HG03469 (cell line): ENCODE measurements at regions not wholly inside any gene's neighbourhood (a gene's known extent, or its start where the extent isn't known, plus 50 kb on each side); places are given as distances from the start of the nearest gene placed in this dataset.

Source experiments
- ATAC-seq: cut with Tn5 transposase; IDR thresholded peaks from one replicate; pipeline ENCODE4 v1.9.1; 2021; ENCODE audit warnings: mild to moderate bottlenecking, moderate library complexity, moderate number of reproducible peaks; ENCODE audit not compliant: unreplicated experiment

DNA sequence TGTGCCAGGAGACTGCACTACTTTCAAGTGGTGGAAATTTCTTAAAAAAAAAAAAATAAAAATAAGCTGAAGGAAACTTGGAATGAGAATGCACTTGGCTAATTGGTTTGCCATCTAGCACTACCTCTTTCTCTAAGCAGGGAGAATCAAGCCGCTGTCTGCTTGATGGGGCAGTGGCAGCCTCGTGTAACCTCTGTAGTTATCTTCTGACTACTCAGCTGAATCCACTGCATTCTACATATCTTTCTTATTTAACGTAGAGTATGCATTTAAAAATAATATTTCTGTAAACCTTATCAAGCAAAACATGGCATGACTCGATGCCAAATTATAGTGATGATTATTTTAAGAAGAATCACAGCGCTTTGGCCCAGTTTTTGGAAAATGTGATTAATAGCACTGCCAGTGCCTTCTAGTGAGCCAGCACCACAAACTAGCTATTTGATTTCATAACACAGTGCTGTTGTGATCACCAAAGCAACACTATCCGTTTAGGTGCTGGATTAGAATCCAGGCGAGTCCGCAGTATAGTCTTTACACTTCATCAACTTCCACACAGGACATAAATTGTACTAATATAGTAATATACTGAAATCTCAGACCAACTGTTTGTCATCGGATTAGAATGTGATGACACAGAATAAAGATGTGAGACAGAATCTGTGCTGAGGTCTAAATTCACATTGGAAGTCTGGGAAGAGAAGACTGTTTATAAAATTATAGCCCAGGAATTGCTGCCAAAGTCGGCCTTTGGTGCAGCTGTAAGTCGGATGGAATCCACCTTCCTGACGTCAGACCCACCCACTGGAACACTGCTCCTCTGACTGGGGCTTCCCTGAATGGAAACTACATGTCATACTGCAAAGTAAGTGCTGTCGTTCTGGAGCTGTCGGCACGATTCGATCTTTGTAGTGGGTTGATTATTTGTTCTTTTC, 136.5 kb upstream of the ETAA1 start:
- ATAC-seq = no peak

DNA sequence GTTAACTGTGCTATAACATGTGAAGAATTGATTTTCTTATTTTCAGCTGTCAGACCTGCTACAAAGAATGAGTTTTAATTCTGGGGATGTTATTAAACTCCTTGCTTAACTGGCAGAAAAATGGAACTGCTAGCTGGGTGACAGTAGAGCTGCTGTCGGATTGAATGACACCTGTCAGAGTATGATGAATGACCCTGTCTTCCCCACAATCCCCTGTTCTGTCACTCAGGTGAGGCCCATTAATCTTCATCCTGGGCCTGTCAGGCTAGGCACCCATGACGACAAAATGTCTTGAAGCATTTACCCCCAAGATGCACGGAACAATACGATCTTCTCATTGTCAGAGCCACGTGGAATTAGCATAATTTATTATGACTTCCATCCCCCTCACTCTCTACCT, 129.9 kb upstream of the ETAA1 start:
- ATAC-seq = no peak

DNA sequence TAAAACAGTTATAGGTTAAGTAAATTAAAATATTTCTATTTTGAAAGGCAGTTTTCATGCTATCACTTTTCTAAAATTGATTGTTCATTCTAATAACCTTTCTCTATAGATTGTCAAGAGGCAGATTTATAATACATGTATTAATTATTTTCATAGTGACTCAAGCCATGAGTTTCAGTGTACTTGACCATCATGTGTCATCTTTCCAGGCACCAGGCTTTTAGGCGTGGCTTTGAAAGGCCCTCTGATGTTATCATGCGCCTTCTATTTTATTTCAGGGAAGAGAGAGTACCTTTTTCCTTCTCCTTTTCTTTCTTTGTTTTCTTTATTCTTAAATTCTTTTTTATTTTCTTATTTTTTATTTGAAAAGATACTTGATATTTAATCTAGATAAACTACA, 128.3 kb upstream of the ETAA1 start:
- ATAC-seq = no peak

DNA sequence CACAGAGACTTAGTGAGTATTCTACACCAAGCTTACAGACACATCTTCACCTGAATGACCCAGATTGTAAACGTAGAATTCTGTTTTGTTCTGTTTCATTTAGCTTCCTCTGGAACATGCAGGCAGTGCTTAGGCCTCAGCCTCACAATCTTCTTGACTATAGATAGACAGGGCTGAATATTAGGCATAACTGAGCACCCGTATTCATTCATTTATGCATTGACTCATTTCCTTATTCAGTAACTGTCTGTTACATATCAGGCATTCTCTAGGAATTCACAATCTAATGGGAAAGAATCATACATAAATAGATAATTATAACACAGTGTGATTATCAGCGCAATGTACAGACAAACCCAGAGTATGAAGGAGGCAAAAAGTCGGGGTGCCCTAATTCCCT, 124.9 kb upstream of the ETAA1 start:
- ATAC-seq = no peak

DNA sequence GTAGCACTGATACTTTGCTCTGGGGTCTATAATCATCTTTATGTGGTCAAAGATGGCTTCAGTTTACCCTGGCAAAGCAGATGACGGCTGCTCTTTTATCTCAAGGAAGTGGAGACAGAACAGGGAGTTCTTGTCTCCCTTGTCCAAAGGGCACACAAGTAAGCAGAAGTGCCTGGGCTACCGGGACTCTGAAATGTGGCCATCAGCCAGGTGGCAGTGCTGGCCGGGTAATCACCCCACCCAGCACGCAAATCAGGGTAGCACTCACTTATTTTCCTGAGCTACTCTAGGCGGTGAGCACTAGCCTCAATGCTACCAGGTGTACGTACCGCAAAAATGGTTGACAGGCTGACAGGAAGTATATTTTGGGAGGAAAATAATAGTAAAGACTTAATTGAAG, 119.7 kb upstream of the ETAA1 start:
- no peak for ATAC-seq

DNA sequence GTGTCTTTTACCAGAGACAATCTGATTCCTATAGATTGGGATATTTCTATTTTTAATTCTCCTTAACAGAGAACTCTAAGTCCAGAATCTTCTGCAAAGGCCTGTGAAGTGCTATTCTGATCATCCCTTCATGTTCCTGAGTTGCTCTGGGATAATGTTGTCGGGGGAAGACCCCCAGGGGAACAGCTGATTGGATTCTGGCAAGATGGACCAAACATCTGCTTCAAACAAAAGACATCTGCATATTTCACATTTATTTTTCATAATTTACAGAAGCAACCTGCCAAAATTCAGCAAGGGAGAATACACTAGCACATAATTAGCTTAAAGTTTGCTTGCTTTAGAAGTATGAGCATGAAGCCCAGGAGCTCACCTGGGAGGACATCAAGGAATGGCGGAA, 116.0 kb upstream of the ETAA1 start:
- ATAC-seq = no peak

DNA sequence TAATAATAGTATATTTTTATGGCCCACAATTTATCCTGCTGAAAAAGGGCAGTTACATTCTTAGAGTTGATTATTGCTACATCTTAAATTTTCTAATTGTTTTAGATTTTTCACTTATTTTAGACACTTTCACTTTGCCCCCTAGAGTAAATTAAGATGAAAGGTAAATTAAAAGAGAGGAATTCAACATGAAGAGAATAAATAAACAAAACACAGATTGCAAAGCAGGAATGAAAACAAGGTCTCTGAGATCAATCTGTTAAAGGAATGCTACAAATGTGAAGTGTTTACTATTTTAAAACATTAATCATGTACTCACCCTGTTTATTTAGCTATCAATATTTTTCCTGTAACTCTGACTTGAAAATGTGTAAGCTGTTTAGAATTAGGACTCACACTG, 113.5 kb upstream of the ETAA1 start:
- no peak for ATAC-seq

DNA sequence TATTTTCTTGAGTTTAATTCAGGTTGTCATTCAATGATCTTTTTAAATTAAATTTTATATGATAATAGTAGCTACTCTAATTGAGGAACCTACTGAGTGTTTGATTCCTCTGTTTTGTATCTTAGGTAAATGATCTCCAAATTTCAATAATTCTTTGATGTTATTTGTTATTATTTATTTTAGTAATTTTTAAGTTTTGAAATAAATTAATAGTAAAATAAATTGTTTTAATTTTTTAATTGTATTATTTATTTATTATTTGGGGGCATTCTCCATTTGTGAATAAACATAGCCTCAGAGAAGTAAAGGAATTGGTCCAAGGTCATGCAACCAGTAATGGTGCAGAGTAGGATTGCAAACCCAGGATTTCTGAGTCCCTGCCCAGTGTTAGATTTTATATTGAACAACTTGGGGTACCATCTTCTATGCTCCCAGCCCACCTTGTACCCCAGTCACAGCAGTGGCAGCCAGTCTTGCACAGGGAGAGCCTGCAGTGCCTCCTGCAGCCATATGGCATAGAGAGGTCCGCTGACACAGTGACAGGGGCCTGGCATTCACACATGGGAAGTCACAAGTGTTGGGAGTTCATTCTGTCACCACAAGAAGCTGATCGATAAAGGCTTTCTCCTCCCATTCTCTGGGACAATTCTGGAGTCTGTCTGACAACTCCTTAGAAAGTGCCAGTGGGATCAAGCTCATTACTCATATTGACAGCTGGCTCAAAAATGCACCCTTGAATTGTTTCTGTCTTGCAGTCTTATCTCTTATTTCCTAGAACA, 110.0 kb upstream of the ETAA1 start:
- no peak for ATAC-seq

DNA sequence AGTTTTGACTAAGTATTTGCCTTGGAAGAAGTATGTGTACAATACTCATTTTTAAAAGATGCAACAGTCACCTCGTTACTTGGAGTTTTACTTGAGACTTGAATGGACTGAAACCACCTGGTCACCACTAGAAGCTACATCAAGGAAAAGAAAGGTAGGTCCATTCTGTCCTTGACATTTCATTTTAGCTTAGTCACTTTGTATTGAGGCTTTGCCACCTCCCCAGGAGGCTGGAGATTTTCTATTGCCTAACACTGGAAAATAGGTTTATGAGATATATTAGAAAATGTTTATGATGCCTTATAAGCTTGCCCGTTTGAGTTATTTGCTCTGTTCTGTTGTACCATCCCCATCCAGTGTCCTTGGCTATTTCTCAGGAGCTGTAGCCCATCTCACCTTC, 107.9 kb upstream of the ETAA1 start:
- no peak for ATAC-seq

DNA sequence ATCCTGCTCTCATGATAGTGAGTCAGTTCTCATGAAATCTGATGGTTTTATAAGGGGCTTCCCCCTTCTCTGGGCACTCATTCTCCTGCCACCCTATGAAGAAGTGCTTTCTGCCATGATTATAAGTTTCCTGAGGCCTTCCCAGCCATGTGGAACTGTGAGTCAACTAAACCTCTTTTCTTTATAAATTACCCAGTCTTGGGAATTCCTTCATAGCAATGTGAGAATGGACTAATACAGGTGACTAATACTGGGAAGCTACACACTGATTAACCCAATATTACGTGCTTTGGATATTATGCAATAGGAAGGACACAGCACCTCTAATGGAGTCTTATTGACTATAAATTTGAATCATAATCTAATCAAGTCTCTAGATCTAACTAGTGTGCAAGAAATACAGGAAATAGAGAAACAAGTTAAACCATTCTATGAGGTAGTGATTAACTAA, 107.2 kb upstream of the ETAA1 start:
- no peak for ATAC-seq

DNA sequence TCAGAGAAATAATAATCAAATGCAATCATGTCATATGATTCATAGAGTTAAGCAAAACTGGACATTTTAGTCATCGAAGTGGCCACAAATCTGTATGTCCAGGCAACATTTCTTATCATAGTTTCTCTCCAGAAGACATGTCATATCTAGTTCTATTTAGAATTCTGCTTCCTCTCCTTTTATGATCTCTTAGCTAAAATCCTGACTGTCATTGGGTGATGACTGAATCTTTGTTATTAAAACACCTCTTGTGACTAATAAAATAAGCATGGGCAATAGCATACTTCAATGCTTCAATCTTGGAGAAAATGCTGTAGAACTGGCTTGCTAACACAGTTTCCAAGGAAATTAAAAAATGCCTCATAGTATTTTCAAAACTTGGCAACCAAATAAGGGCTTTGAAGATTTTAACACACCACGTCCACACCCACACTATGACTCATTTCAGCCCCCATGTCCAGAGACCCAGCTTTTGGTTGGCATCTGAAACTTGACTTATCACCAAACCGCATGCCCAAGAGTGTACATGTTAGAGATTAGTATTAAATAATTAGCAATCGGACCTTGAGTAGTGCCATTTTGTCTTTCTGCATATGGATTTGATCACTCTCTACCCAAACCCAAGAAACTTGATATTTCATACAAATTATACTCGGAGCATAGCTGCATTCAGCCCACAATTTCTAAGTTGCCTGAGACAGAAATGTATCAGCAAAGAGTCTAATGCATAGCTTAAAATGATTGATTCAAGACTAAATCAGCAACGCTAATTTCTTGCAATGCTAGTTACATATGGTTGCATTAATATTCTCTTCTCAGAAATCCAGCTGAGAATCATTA, 106.5 kb upstream of the ETAA1 start:
- no peak for ATAC-seq

DNA sequence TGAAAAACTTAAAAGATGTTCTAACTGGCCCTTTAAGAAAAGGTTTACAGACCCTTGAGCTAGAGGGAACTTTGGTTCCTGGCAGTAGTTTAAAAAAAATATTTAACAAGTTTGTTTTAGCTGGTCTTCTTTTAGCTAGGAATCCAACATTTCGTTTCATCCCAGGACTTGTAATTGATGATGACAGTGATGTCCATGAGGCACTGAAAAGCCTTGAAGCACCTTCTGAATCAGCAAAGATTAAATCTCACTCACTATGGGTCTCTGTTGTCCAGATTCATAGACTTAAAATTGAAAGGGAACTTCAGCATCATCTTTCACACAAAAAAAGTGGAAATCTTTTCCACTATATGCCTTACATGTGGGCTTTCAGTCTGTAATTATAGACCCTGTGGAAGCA, 102.9 kb upstream of the ETAA1 start:
- no peak for ATAC-seq

DNA sequence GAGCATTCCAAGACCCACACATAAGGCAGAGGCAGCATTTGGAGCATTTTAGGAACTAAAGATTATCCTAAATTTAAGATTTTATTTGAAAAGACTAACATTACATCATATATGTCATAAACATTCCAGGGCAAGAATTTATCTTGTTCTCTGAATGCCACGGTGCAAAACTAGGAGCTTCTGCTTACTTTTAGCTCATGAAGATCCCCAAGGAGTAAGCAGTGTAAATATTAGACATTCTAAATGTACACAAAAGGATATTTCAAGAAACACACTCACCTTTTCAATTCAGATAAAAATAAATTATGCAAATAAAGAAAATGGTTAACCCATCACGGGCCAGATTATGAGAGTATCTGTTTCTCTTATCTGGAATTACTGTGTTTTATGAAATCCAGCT, 101.7 kb upstream of the ETAA1 start:
- no peak for ATAC-seq

DNA sequence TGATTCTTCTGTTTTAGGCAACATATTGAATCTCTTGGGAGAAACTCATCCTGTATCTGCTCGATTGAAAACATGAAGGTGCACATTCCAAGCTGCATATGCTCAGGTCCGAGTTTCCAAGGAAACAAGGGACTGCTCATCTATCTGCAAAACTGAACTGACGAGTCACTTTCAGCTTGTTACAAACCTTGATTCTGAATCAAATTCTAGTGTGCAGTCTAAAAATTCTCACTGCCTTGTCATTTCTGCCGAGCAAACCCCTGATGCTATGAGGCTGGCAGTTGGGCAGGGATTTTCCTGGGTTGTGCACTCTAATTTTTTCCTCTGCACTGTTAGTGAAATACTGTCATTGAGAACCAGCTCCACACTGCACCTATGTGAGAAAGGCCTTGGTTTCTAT, 101.3 kb upstream of the ETAA1 start:
- no peak for ATAC-seq

DNA sequence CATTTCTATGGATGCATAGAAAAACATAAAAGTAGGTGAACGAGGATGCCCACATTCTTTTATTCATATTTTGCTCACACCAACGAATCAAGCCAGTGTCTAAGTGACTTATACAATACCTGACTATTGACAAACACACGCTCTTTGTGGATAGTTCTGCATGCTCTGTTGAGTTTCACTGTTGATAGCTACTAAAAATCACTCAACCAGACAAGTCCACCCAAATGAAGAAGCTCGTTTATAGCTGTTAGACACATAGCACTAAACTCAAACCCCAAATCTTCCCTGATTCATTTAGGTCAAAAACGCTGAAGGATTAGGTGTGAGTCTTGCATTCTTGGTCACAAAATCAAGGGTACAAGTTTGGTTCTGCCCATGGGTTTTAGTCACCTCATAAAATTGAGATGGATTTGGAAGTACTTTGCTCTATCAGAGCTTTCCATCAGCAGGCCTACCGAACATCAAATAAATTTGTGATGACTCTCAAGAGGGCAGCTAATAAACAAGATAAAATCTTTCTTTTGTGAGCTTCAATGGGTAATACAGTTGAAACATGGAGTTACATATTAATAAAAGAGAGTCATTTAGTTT, 92.7 kb upstream of the ETAA1 start:
- ATAC-seq = no peak

DNA sequence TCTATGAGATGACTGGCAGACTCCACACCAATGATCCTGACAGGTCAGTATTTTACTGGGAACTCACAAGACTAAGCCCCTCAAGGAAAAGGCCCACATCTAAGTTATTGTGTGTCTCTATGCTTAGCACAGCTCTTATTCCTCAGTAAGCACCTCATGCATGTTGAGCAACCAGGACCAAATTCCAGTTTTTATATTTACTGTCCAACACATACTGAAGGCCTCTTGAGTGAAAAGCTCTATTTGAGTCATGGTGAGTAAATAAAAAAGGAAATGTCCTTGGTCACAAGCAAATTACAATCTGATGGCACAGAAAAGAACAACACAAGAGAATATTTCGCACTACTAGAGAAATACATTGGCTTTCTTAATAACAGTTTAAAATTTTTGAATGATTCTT, 87.9 kb upstream of the ETAA1 start:
- ATAC-seq = no peak

DNA sequence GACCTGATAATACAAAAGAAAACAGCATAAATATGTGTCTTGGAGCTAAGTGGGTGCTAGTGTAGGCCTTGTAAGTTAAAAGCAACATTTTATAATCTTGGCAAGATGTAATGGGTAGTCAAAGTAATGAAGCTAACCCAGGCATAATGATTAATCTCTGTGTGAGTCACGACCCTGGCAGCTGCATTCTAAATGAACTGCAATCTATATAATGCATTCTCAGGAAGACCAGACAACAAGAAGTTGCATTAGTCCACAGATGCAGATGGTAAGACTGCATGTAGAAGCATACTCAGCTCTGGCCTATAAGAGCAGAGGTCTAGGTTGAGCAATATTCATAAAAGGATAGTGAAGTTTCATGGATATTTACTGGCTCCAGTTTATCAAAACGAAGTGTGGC, 85.6 kb upstream of the ETAA1 start:
- ATAC-seq = no peak

DNA sequence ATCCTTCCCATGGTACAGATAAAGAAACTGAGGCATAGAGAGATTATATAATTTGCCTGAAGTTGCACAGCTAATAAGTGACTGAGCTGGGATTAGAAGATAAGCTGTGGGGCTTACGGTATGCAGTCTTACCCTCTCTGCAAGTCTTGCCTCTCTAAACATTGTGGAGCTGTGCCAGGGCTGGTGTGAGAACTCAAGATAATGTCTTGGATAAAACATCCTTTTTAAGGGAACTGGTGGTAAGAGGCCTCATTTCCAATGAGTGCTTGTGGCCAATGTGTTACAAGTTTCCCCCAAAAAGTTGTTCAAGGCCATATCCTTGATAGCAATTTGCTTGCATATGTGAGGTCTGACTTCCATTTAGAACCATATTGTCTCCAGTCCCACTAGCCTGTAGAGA, 84.3 kb upstream of the ETAA1 start:
- ATAC-seq = no peak

DNA sequence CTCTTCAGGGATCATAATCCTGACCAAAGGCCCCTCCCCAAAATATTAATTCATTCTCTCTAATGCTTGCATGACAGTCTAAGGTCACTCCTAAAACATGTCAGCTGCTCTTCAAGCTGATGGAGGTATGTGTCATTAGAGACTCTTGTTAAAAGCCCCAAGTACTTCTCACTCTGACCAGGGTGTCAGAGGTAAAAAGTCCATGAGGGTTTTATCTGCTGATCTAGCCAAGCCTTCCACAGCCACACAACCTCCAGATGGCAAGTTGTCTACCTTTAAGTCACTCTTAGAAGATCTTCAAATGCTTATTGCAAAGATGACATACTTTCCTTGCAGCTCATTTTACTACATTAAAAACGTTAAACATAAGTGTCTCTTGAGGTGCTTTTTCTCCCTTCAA, 83.6 kb upstream of the ETAA1 start:
- no peak for ATAC-seq

DNA sequence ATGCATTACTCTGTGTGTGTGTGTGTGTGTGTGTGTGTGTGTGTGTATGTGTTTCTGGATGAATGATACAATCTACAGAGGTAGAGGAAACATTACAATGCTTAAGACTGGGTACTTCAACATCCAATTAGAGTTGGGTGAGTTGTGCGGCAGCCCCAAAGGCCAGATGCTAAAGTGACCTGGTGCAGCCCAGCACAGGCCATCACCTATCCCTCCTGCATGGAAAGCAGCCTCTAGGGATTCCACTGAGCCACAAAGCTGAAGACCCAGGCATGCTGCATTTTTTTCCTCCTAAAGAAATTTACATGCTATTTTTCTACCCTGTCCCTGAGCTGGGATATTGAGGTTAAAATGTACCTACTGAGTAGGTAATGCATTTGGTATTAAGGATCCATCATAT, 79.1 kb upstream of the ETAA1 start:
- ATAC-seq = no peak

DNA sequence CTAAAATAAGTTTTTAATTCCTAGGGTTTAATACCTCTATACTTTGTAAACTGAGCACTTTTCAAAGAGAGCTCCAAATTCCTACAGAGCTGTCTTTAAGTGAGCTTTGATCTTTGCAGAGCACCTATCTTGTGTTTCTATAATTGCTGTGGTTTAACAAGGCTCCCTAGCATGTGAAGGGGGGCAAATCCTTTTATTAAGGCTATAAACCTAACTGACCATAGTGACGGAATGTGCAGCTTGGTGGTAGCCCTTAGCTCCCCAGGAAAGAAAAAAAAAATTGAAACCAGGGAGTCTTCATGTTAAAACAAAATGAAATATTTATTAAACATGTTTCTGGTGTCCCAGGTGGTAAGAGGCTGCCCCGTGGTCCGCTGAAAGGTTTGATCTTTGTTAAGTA, 78.6 kb upstream of the ETAA1 start:
- ATAC-seq = no peak
